ENCODE measurements at regions not wholly inside any gene's neighbourhood (a gene's known extent, or its start where the extent isn't known, plus 50 kb on each side); places are given as distances from the start of the nearest gene placed in this dataset.

DNA sequence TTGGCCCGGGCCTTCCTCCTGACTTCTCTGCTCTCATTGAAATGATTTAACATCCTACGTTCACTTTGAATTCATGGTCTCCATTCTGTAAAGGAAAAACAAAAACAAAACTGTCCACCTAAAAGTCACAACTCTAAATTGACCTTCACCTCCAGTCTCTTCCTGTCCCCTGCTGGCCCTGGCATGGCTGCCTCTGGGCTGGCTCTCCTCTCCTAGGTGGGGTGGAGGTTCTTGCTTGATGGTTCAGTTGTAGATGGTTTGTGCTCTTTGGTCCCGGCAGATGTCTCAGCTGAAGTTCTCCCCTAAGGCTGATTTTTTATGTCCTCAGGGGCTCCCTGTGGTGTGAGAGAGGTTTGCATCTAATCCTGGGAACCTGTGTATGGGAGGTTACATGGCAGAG, 121.1 kb downstream of the ACKR3 start:
- no peak overlapping the region for H2BK15ac ChIP-seq (ENCODE audit: low read length)
- no peak overlapping the region for H3K23ac ChIP-seq (ENCODE audit: insufficient read length)
- no peak overlapping the region for H3K4me2 ChIP-seq (ENCODE audit: insufficient read depth in 1 of 2, low read depth in 2 of 2, low read length in 2 of 2)
- no peak for TF ChIP-seq KDM5A (IDR thresholded peaks at IDR 0.05; ENCODE audit: low read length)
- no peak for TF ChIP-seq GABPA (IDR thresholded peaks at IDR 0.05; ENCODE audit: borderline replicate concordance, insufficient read depth, low read length)
- no peak for TF ChIP-seq RFX5 (IDR thresholded peaks at IDR 0.05; ENCODE audit: borderline replicate concordance, low read depth, low read length)
- TF ChIP-seq RNF2 (IDR thresholded peaks at IDR 0.05; ENCODE audit: borderline replicate concordance, low read depth, low read length, missing control alignments, poor library complexity, severe bottlenecking), result no peak
- TF ChIP-seq SP1 (IDR thresholded peaks at IDR 0.05; ENCODE audit: low read depth, low read length), result no peak

More for the DNA sequence above, 121.1 kb downstream of the ACKR3 start:
- H3K4ac ChIP-seq (replicated peaks; ENCODE audit: insufficient read length, low read depth, low read length), result no peak overlapping the region
- H3K27ac ChIP-seq (ENCODE audit: low read depth, low read length), result no peak overlapping the region
- no peak overlapping the region for H3K56ac ChIP-seq (replicated peaks; ENCODE audit: insufficient read length, low read depth, low read length)
- H2BK20ac ChIP-seq (ENCODE audit: low read length), result no peak overlapping the region
- H3K18ac ChIP-seq (ENCODE audit: extremely low read depth, low read length), result no peak overlapping the region
- H3K4me3 ChIP-seq (ENCODE audit: extremely low read depth in 1 of 4, insufficient read depth in 2 of 4, low read depth in 3 of 4, low read length in 4 of 4), result no peak overlapping the region
- no peak overlapping the region for H2BK120ac ChIP-seq (replicated peaks; ENCODE audit: low read depth, low read length)
- FAIRE-seq (no peak), DNase-seq (ENCODE audit: low read depth in 1 of 2, low spot score in 2 of 2) (no peak)
- H2BK5ac ChIP-seq (ENCODE audit: low read depth, low read length), result no peak overlapping the region
- H4K91ac ChIP-seq (replicated peaks; ENCODE audit: insufficient read length, low read length), result no peak overlapping the region
- no peaks in the 10 kb centered on the region for H3K79me2 ChIP-seq (ENCODE audit: control insufficient read depth in 1 of 2, insufficient read depth in 2 of 2, low read length in 2 of 2)
- H2AFZ ChIP-seq (ENCODE audit: low read length), result 0 out of 2 replicates have a peak overlapping the region, but pooled peaks have one; percentile 36
- H3K36me3 ChIP-seq (ENCODE audit: control insufficient read depth in 2 of 4, insufficient read depth in 4 of 4, low read length in 3 of 4), result no peaks in the 10 kb centered on the region
- 91% methylated on average over 3 of the region's 3 CpGs; no CpG with 5 or more reads in 1 of the 2 experiments for WGBS, 2 experiments (ENCODE audit: extremely low coverage in 1 of 2, insufficient coverage in 1 of 2, insufficient read length in 1 of 2, insufficient replicate concordance in 2 of 2, low coverage in 1 of 2, low lambda C conversion rate in 2 of 2, missing lambda C conversion rate in 1 of 2)
- H4K8ac ChIP-seq (ENCODE audit: extremely low read depth, insufficient read depth, low read length), result no peak overlapping the region
- H3K14ac ChIP-seq (ENCODE audit: insufficient read length), result no peak overlapping the region
- no peak overlapping the region for H2BK12ac ChIP-seq (ENCODE audit: low read depth, low read length)
- peaks cover 0 to 11% (median 2%) of the 10 kb centered on the region in 4 experiments; a peak in 3 of 7 replicates for H3K4me1 ChIP-seq (replicated peaks in 1 of 4; ENCODE audit: control insufficient read depth in 3 of 4, insufficient read depth in 4 of 4, low read length in 3 of 4)
- ChIA-PET POLR2A (ENCODE audit: partially characterized antibody) (no interaction called here), CTCF (ENCODE audit: partially characterized antibody) (no interaction called here)
- no peaks in the 10 kb centered on the region for H4K20me1 ChIP-seq (replicated peaks in 1 of 2; ENCODE audit: control insufficient read depth in 1 of 2, insufficient read depth in 2 of 2, low read length in 2 of 2)
- no peak overlapping the region for H3K9ac ChIP-seq (replicated peaks in 1 of 4; ENCODE audit: extremely low read depth in 1 of 4, low read depth in 3 of 4, low read length in 3 of 4)
- no peaks in the 10 kb centered on the region for H3K27me3 ChIP-seq (replicated peaks in 1 of 4; ENCODE audit: control insufficient read depth in 3 of 4, extremely low read depth in 1 of 4, insufficient read depth in 3 of 4, low read length in 3 of 4)
- no peaks in the 10 kb centered on the region for H3K23me2 ChIP-seq (ENCODE audit: low read depth, low read length)
- H3K9me3 ChIP-seq (ENCODE audit: insufficient read depth in 2 of 2, low read depth in 1 of 2, low read length in 1 of 2), result no peaks in the 10 kb centered on the region
- H3K79me1 ChIP-seq (ENCODE audit: low read depth, low read length), result no peaks in the 10 kb centered on the region
- H2AK5ac ChIP-seq (ENCODE audit: low read depth, low read length), result no peak overlapping the region
- H4K5ac ChIP-seq (ENCODE audit: insufficient read length, low read depth, low read length), result no peak overlapping the region

Measured in H1 (cell line).